Colonic mucosa (tissue), 4 donors: ENCODE measurements at regions not wholly inside any gene's neighbourhood (a gene's known extent, or its start where the extent isn't known, plus 50 kb on each side); places are given as distances from the start of the nearest gene placed in this dataset.

Source experiments
- DNase-seq: peaks from one replicate; pipeline ENCODE4 v3.0.0-alpha.2; 2020
- H3K27ac ChIP-seq: fragments of 200-600 bp; one replicate; pipeline ENCODE4 v1.8.0; 2021
- H3K27me3 ChIP-seq: fragments of 200-600 bp; one replicate; pipeline ENCODE4 v1.8.0; 2021
- H3K36me3 ChIP-seq: fragments of 200-600 bp; one replicate; pipeline ENCODE4 v1.8.0; 2021
- H3K4me1 ChIP-seq: fragments of 200-600 bp; one replicate; pipeline ENCODE4 v1.8.0; 2021; ENCODE audit warnings: mild to moderate bottlenecking
- H3K4me3 ChIP-seq: fragments of 200-600 bp; one replicate; pipeline ENCODE4 v1.8.0; 2021
- H3K9ac ChIP-seq, 2 donors: one replicate each; pipeline ENCODE4 v1.7.0; 2013; ENCODE audit warnings: control low read depth in 2 of 2, low read depth in 2 of 2, low read length in 2 of 2
- H3K9me3 ChIP-seq: fragments of 200-600 bp; one replicate; pipeline ENCODE4 v1.8.0; 2021
- intact Hi-C: fragments of 100-400 bp; cut with DNase I; formaldehyde crosslinking; loops from one replicate; pipeline ENCODE4 v1.14.1; 2022
- TF ChIP-seq, protein P1 (sequence below): fragments of 200-600 bp; IDR thresholded peaks from one replicate; pipeline ENCODE4 v1.8.0; 2022; ENCODE audit warnings: antibody characterized with exemption, mild to moderate bottlenecking
- donor health status: healthy.
- donor health status: DM: no; HTN: no; CAD: no.
- donor health status: DM: no; HTN: no; CAD: no.

DNA sequence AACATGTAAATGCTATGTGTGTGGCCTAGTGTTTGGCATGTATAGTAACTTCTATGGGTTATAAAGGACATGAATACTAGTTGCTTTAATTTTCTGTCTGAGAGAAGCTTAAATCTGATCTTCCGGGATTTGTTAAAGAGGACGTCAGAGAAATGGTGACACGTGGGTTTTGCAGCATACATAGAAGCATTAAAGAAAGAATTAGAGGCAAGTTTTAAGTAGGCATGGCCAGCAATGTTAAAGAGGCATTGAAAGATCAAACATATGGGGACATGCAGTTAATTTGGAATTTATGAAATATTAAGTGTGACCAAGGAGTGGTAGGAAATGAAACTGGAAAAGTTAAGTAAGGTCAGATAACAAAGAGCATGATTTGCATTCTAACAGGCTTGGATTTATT, 311.4 kb upstream of the RIOK2 start:
- Histone ChIP-seq H3K4me1 (no peaks in the 10 kb centered on the region), H3K36me3 (no peaks in the 10 kb centered on the region), H3K4me3 (no peak overlapping the region), H3K9ac (no peak overlapping the region), H3K9me3 (no peaks in the 10 kb centered on the region), H3K27me3 (no peaks in the 10 kb centered on the region), H3K27ac (no peak overlapping the region)
- intact Hi-C loops = no loop called here
- TF ChIP-seq, protein P1, sequence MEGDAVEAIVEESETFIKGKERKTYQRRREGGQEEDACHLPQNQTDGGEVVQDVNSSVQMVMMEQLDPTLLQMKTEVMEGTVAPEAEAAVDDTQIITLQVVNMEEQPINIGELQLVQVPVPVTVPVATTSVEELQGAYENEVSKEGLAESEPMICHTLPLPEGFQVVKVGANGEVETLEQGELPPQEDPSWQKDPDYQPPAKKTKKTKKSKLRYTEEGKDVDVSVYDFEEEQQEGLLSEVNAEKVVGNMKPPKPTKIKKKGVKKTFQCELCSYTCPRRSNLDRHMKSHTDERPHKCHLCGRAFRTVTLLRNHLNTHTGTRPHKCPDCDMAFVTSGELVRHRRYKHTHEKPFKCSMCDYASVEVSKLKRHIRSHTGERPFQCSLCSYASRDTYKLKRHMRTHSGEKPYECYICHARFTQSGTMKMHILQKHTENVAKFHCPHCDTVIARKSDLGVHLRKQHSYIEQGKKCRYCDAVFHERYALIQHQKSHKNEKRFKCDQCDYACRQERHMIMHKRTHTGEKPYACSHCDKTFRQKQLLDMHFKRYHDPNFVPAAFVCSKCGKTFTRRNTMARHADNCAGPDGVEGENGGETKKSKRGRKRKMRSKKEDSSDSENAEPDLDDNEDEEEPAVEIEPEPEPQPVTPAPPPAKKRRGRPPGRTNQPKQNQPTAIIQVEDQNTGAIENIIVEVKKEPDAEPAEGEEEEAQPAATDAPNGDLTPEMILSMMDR = no peak
- no peak for DNase-seq

- Histone ChIP-seq H3K36me3 (no peaks in the 10 kb centered on the region), H3K27ac (no peak overlapping the region), H3K4me3 (no peak overlapping the region), H3K27me3 (no peaks in the 10 kb centered on the region), H3K4me1 (no peaks in the 10 kb centered on the region), H3K9ac (no peak overlapping the region), H3K9me3 (no peaks in the 10 kb centered on the region)
- DNase-seq = no peak
- TF ChIP-seq, protein P1 = no peak
- intact Hi-C loops = no loop called here
These were observed 312.3 kb upstream of the RIOK2 start for GRCh38 chr5:97495301-97495700.

- intact Hi-C loops = no loop called here
- no peak overlapping the region for H3K27ac ChIP-seq
- DNase-seq = no peak
- TF ChIP-seq, protein P1 = no peak
- no peak overlapping the region for H3K9ac ChIP-seq
- no peaks in the 10 kb centered on the region for H3K27me3 ChIP-seq
- H3K4me3 ChIP-seq = no peak overlapping the region
- H3K4me1 ChIP-seq = no peaks in the 10 kb centered on the region
- no peaks in the 10 kb centered on the region for H3K36me3 ChIP-seq
- no peaks in the 10 kb centered on the region for H3K9me3 ChIP-seq
These were observed 313.0 kb upstream of the RIOK2 start for GRCh38 chr5:97496037-97496436.

DNA sequence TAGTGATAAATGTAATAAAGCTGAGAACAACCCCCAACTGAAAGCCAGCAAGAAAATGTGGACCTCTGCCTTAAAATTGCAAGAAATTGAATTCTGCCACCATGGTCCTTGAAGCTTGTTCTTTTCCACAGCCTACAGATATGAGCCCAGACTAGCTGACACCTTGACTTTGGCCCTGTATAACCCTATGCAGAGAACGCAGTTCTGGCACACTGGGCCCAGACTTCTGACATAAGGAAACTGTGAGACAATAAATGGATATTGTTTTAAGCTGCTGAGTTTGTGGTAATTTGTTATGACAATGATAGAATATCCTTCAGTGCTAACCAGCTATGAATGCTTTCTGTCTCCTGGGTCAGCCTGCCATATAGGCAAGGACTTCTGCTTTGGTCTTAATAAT, 315.6 kb upstream of the RIOK2 start:
- no peak for DNase-seq
- H3K9me3 ChIP-seq = no peaks in the 10 kb centered on the region
- no peaks in the 10 kb centered on the region for H3K27me3 ChIP-seq
- no peaks in the 10 kb centered on the region for H3K4me1 ChIP-seq
- intact Hi-C loops = no loop called here
- TF ChIP-seq, protein P1 = no peak
- H3K36me3 ChIP-seq = no peaks in the 10 kb centered on the region
- H3K9ac ChIP-seq = no peak overlapping the region
- H3K27ac ChIP-seq = no peak overlapping the region
- H3K4me3 ChIP-seq = no peak overlapping the region

DNA sequence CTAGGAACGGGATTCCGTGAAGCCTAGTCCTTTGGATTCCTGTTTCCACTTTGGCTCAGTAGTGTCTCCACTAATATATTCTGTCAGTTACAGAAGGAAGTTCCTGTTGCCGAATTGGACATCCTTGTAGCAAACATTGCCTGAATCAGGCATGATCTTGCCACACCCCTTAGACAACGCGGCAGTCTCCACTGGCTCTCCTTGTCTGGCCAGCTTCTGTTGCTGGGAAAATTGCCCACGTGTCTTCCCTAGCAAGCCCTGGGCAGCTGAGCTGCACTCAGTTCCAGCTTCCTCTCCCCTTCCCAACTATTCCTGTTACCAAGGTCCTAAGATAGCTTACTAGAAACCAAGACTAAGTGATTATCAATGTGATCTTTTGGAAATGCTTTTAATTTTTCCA, 316.6 kb upstream of the RIOK2 start:
- H3K27me3 ChIP-seq = no peaks in the 10 kb centered on the region
- TF ChIP-seq, protein P1 = no peak
- H3K27ac ChIP-seq = no peak overlapping the region
- no peak for DNase-seq
- intact Hi-C loops = no loop called here
- no peaks in the 10 kb centered on the region for H3K9me3 ChIP-seq
- no peak overlapping the region for H3K9ac ChIP-seq
- H3K4me3 ChIP-seq = no peak overlapping the region
- no peaks in the 10 kb centered on the region for H3K4me1 ChIP-seq
- no peaks in the 10 kb centered on the region for H3K36me3 ChIP-seq
